GM18951 (cell line): ENCODE measurements at regions not wholly inside any gene's neighbourhood (a gene's known extent, or its start where the extent isn't known, plus 50 kb on each side); places are given as distances from the start of the nearest gene placed in this dataset.
"Not testable (repeated sequence)": the region's sequence is repeated elsewhere in the genome, so short reads cannot be mapped to it uniquely, and the experiment has no call there.

Experiments used
- POLR2A ChIP-seq: IDR thresholded peaks from 4 replicates; pipeline ENCODE4 v1.6.1; 2011; ENCODE audit warnings: mild to moderate bottlenecking; ENCODE audit not compliant: insufficient read length, insufficient read depth; ENCODE audit errors: extremely low read depth
- in situ Hi-C: fragments of 300-500 bp; cut with MboI; formaldehyde crosslinking; loops from one replicate; pipeline ENCODE4 v1.12.0; 2022; ENCODE audit warnings: low sequenced_read_pairs, mixed read lengths, inconsistent platforms; ENCODE audit not compliant: unreplicated experiment

DNA sequence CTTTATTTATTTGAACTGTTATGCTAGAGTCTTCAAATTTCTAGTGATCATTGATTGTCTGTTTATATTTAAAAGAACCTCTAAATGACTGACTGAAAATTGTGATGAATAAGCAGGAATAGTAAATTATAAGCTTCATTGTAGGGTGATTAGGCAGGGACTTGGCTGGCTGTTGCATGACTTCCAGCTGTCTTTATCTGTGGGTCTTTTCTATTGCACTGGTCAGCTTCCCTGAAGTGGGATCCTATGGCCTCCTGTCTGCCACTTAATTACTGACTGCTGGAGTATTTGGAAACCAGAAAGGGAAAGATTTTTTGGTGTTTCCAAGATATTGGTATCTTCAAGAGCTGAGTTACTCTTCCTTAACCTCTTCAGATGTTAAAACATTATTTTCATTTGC lies 123.0 kb upstream of the CCNH start:
- TF ChIP-seq POLR2A, result no peak
- in situ Hi-C loops, result no loop called here

DNA sequence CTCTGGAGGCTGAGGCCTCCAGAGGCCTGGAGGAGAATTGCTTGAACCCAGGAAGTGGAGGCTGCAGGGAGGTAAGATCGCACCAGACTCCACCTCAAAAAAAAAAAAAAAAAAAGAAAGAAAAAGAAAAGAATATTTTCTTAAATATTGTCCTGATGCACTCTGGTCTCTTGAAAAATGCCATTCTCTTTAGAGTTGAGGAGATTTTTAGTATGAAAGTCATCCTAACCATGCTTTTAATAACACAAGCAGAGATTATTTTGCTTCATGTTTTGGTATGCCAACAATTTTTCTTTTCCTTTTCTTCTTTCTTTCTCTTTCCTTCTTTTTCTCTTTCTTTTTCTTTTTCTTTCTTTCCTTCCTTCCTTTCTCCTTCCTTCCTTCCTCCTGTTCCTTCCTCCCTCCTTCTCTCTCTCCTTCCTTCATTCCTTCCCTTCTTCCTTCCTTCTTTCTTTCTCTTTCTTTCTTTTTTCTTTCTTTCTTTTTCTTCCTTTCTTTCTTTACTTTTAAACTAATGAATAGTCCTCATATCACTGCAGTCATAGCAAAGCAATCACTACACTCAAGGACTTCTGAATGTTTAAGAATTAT lies 116.9 kb upstream of the CCNH start:
- in situ Hi-C loops, result no loop called here
- TF ChIP-seq POLR2A, result no peak

DNA sequence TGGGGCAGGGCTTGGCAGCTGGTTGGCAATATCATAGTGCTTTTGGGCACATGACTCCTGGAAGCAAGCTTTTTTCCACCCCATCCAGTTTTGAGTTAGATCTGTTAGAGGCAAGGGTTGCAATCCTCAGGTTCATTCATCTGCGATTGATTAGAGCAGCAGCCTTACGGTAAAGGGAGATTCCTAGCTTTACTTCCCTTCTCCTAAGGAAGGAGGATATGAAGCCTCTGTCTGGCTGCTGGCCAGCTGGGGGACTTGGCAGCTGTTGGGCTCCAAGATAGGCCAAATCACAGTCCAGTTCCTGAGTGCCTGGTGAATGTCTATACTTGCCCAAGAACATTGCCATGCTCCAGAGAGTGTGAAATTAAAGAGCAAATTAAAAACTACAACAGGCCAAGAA lies 113.4 kb upstream of the CCNH start:
- in situ Hi-C loops, result no loop called here
- TF ChIP-seq POLR2A, result no peak

DNA sequence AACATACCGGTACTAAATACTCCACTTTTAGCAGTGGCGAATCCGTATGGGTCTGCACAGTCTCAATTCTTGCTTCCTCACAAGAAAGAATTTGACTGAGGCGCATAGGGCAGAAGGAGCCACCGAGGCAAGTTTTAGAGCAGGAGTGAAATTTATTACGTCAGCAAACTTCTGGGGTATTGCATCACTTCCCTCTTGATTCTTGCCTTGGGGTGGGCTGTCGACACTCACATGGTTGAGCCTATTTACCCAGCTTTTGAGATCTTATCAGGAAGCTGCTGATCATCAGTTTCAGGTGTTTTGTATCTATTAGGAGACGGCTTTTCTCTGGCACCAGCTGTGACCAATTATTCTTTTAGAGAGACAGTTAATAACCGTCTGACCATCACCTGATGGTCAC lies 111.5 kb upstream of the CCNH start:
- no peak for TF ChIP-seq POLR2A
- in situ Hi-C loops, result no loop called here

DNA sequence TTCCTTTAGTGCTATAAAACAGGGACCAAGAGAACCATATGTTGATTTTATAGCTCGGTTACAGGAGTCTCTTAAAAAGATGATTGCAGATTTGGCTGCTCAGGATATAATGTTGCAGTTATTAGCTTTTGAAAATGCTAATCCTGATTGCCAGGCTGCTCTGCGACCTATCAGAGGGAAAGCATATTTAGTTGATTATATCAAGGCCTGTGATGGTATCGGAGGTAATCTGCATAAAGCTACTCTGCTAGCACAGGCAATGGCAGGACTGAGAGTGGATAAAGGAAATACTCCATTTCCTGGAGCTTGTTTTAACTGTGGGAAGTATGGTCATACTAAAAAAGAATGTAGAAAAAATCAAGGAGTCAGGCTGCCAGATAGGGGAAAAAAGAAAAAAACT lies 99.0 kb upstream of the CCNH start:
- in situ Hi-C loops, result not testable (repeated sequence)

DNA sequence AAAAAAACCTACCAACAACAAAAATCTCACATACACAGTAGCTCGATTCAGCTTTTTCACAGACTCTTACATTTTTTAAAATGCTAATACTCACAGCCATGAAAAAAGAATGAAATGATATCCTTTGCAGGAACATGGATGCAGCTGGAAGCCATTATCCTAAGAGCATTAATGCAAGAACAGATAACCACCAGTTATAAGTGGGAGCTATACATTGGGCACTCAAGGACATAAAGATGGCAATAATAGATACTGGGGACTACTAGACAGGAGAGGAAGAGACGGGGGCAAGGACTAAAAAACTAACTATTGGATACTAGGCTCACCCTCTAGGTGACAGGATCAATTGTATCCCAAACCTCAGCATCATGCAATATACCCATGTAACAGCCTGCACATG lies 90.3 kb upstream of the CCNH start:
- in situ Hi-C loops, result no loop called here
- TF ChIP-seq POLR2A, result no peak

DNA sequence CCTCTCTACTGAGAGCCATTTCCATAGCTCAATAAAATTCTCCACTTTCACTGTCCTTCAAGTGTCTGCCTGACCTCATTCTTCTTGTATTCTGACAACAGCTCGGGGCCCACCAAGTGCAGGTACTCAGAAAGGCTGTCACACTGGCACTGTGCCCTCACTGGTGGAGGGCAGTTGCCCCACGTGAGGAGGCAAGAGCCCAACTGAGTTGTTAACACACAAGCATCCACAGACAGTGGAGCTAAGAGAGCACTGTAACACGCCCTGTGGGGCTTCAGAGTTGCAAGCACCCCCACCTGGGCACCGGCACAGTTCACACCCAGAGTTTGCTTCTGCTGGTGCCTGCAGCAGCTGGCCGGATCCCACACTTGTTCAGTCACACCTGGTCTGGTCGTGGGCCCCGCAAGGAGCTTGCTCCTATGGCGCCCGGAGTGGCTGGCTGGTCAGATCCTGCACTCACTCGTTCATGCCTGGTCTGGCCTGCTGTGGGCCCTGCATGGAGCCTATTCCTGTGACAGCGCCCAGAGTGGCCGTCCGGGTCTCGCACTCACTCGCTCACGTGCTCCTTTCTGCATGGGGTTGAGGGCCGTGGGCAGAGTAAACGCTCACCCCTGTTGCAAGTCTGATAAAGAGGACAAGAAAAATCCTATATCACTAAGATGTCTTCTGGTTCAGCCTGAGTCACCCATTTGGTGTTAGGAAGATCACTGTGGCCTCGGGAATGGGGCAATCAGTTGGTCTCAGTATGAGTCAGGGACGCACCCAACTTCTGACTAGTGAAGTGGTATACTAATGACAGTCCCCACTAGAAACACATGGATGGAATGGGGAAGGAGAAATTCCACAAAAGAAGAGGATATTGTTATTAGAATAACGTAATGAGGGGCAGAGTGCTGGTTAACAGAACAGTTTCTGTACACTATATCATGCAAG lies 87.0 kb upstream of the CCNH start:
- in situ Hi-C loops, result no loop called here
- no peak for TF ChIP-seq POLR2A
